ENCODE measurements at regions not wholly inside any gene's neighbourhood (a gene's known extent, or its start where the extent isn't known, plus 50 kb on each side); places are given as distances from the start of the nearest gene placed in this dataset.

GRCh38 chrX:128714425-128714824 is 662.2 kb upstream of the ACTRT1 start:
- TF ChIP-seq CTCF (IDR thresholded peaks at IDR 0.05; ENCODE audit: poor library complexity) (no peak), EZH2 (IDR thresholded peaks at IDR 0.05; ENCODE audit: borderline replicate concordance) (no peak)

All from hepatocyte (in vitro differentiated cells).